ENCODE measurements at regions not wholly inside any gene's neighbourhood (a gene's known extent, or its start where the extent isn't known, plus 50 kb on each side); places are given as distances from the start of the nearest gene placed in this dataset.

DNA sequence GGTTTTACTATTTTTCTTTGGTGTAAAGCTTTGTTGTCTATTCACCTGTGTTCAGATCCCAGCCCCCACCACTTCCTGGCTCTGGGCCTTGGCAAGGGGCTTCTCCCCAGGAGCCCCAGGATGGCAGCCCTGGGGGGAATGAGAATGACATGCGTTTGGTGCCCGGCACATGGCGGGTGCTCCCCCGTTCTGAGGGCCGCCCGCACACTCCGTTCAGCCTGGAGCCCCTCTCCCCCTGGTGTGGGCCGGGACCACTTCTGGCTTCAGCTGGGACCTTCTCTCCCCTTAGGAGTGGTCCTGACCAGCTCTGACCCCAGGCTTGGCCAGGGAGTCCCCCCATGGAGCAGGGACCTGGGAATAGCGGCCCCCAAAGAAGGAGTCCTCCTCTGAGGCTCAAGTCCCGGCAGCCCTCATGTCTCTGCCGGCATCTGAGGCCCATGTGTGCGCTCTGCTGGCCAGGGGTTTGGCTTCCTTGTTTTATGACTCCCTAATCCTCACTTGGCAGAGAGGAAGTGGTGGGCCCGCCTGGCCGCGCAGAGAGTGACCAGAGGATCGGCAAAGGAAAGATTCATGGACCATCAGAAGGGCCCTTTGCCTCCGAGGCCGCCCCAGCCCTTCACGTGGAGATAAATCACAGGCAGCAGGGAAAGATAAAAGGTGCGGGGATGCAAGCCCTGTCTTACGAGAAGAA lies 57.0 kb upstream of the LMX1B start:
- DNase-seq = no peak

GRCh38 chr9:126558051-126558665 lies 55.6 kb upstream of the LMX1B start:
- DNase-seq = peak in 1 of 2 experiments; percentile 65

DNA sequence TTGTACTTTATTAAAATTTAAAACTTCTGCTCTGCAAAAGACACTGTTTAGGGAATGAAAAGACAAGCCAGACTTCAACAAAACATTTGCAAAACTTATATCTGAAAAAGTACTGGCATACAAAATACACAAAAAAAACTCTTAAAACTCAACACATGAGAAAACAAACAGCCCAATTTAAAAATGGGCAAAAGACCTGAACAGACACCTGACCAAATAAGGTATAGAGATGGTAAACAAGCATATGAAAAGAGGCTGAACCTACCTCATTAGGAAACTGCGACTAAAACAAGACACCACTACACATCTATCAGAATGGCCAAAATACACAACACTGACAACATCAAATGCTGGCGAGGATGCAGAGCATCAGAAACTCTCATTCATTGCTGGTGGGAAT lies 54.4 kb upstream of the LMX1B start:
- no peak for DNase-seq

GRCh38 chr9:126561582-126561981 lies 52.1 kb upstream of the LMX1B start:
- no peak for DNase-seq

DNA sequence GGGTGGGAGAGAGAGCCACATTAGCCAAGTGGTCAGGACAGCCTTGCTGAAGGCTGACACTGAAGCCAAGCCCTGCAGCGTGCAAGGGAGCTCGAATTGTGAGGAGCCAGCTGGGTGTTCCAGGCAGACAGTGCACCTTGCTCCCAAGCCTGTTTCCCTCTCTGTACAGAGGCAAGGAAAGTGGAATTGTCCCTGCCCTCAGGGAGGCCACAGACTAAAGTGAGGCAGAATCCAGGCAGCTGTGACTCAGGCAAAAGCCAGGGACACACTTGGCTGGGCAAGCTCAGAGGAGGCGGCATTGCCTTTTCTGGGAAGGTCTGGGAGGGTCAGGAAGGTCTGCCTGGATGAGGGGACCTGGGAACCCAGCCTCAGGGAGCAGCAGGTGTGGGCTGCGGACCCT lies 50.2 kb upstream of the LMX1B start:
- DNase-seq = no peak

Measured in NCI-H1930 (cell line).